ENCODE measurements at regions not wholly inside any gene's neighbourhood (a gene's known extent, or its start where the extent isn't known, plus 50 kb on each side); places are given as distances from the start of the nearest gene placed in this dataset.

- TF ChIP-seq CTCF (IDR thresholded peaks at IDR 0.05), result no peak
- no peak for TF ChIP-seq POLR2A (IDR thresholded peaks at IDR 0.05)
Measured at GRCh38 chr5:17727098-17727497, 92.8 kb downstream of the TAF11L14 start.

Data from Peyer's patch (tissue), 4 donors.